Prostate gland (tissue), 2 donors: ENCODE measurements at regions not wholly inside any gene's neighbourhood (a gene's known extent, or its start where the extent isn't known, plus 50 kb on each side); places are given as distances from the start of the nearest gene placed in this dataset.

ENCODE experiments used
- DNase-seq: peaks from one replicate; pipeline ENCODE4 v3.0.0-alpha.2; 2019; ENCODE audit warnings: low spot score
- H3K27ac ChIP-seq, 2 donors: fragments of 200-600 bp; sonication (generic); 2 replicates each; pipeline ENCODE4 v1.5.1; 2017 to 2019
- H3K27me3 ChIP-seq: fragments of 200-600 bp; sonication (generic); replicated peaks from 2 replicates; pipeline ENCODE4 v1.5.1; 2019; ENCODE audit not compliant: insufficient read depth
- H3K36me3 ChIP-seq, 2 donors: fragments of 200-600 bp; sonication (generic); 1 replicate in 1 of 2; 2 replicates in 1 of 2; pipeline versions ENCODE4 v1.5.1 to v1.8.1; 2017 to 2019
- H3K4me1 ChIP-seq: fragments of 200-600 bp; sonication (generic); replicated peaks from 2 replicates; pipeline ENCODE4 v1.5.1; 2019
- H3K4me3 ChIP-seq, 2 donors: fragments of 200-600 bp; sonication (generic); 2 replicates each; pipeline ENCODE4 v1.5.1; 2017 to 2019
- H3K9me3 ChIP-seq: fragments of 200-600 bp; sonication (generic); 2 replicates; pipeline ENCODE4 v1.5.1; 2017
- POLR2A ChIP-seq: fragments of 450-650 bp; IDR thresholded peaks from one replicate; pipeline ENCODE4 v1.6.1; 2016; ENCODE audit warnings: antibody characterized with exemption, mild to moderate bottlenecking
- POLR2AphosphoS5 ChIP-seq: sonication (generic); formaldehyde crosslinking; IDR thresholded peaks from one replicate; pipeline ENCODE4 v1.6.1; 2017; ENCODE audit warnings: antibody characterized with exemption
- WGBS: methylation state at CpG from one replicate; pipeline ENCODE4 v1.1.5; 2018; 5-methylcytosine and 5-hydroxymethylcytosine counted together
- intact Hi-C: fragments of 100-400 bp; cut with DNase I; formaldehyde crosslinking; loops from one replicate; pipeline ENCODE4 v1.14.2; 2022
- TF ChIP-seq, protein P1 (sequence below), 4 experiments: fragments of 200-600 bp in 2 of 4; fragments of 450-650 bp in 2 of 4; sonication (generic) in 2 of 4; IDR thresholded peaks; 1 replicate in 3 of 4; 2 replicates in 1 of 4; pipeline ENCODE4 v1.5.1; 2016 to 2019; ENCODE audit warnings: antibody characterized with exemption in 4 of 4, mild to moderate bottlenecking in 2 of 4, moderate library complexity in 2 of 4

DNA sequence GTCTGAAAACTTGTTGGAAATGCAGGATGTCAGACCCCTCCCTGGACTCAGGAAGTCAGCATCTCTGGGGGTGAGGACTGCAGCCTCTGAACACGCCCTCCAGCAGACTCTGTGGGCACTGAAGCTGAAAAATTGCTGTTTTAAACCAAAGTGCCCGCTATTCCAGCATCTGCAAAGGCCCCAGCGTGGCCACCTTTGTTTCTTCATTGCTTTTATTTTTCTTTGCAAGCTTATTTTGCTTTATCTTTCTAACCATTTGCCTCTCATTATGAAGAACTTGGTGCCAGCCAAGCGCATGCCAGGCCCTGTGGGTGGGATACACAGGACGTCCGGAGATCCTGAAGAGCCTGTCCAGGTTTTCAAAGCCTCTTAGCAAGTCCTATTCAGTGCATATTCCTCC lies 203.9 kb upstream of the CST7 start:
- Histone ChIP-seq H3K4me1 (no peaks in the 10 kb centered on the region), H3K27me3 (no peaks in the 10 kb centered on the region), H3K36me3 (no peaks in the 10 kb centered on the region), H3K4me3 (no peak overlapping the region), H3K27ac (no peak overlapping the region), H3K9me3 (no peaks in the 10 kb centered on the region)
- TF ChIP-seq POLR2AphosphoS5 = no peak
- no peak for TF ChIP-seq POLR2A
- TF ChIP-seq, protein P1, sequence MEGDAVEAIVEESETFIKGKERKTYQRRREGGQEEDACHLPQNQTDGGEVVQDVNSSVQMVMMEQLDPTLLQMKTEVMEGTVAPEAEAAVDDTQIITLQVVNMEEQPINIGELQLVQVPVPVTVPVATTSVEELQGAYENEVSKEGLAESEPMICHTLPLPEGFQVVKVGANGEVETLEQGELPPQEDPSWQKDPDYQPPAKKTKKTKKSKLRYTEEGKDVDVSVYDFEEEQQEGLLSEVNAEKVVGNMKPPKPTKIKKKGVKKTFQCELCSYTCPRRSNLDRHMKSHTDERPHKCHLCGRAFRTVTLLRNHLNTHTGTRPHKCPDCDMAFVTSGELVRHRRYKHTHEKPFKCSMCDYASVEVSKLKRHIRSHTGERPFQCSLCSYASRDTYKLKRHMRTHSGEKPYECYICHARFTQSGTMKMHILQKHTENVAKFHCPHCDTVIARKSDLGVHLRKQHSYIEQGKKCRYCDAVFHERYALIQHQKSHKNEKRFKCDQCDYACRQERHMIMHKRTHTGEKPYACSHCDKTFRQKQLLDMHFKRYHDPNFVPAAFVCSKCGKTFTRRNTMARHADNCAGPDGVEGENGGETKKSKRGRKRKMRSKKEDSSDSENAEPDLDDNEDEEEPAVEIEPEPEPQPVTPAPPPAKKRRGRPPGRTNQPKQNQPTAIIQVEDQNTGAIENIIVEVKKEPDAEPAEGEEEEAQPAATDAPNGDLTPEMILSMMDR (IDR thresholded peaks at IDR 0.05) = no peak
- WGBS = 83% methylated on average over 6 of the region's 6 CpGs
- intact Hi-C loops = no loop called here
- no peak for DNase-seq

DNA sequence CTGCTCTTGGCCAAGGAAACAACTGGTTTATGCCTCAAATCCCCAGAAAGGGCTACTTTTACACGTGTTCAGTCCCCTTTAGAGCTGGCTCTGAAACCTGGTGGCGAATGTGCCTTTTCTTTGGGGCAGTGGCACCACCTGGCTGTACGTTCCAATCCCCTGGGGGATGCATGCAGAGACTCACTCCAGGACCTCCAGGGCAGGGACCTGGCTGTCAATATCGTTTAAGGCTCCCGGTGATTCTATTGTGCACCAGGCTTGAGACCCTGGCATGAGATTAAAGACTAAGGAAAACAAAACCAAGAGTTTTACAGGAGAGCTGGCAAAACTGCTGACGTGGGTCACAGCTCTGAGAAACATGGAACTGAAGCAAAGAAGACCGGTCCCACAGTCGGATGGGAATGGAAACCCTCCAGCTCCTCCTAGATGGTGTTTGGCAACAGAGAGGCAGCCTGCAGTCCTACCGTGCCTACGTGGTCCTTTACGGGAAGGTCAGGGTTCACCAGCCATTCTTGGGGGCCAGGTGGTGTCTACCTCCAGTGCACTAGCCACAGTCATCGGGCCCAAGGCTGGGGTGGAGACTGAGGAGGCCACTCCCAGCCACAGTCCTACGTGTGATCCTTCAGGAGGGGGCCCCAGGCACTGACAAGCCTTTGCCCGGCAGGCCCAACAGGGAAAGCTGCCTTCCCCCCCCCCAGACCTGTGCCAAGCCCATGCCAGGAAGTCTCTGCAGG lies 203.3 kb upstream of the CST7 start:
- Histone ChIP-seq H3K4me3 (no peak overlapping the region), H3K4me1 (no peaks in the 10 kb centered on the region), H3K27ac (no peak overlapping the region), H3K9me3 (no peaks in the 10 kb centered on the region), H3K36me3 (no peaks in the 10 kb centered on the region), H3K27me3 (no peaks in the 10 kb centered on the region)
- no peak for DNase-seq
- 50% methylated on average over 14 of the region's 14 CpGs for WGBS
- TF ChIP-seq POLR2A (no peak), POLR2AphosphoS5 (no peak)
- TF ChIP-seq, protein P1 (IDR thresholded peaks at IDR 0.05) = no peak
- intact Hi-C loops = no loop called here

DNA sequence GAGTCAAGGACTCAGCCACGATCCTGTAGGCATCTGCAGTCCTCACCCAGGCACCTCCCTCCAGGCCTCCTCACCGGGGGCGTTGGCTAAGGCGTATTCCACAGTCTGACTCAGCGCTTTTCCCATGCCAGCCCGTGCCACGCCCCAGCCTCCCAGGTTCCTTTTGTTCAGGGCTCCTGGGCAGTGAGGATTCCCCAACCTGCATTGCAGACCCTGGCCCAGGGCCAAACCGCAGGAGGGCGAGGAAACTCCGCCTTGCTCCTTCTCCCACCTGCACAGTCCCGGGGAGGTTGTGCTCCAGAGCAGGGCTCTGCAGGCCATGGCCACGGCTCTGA lies 202.8 kb upstream of the CST7 start:
- Histone ChIP-seq H3K36me3 (no peaks in the 10 kb centered on the region), H3K27ac (no peak overlapping the region), H3K4me3 (no peak overlapping the region), H3K4me1 (no peaks in the 10 kb centered on the region), H3K27me3 (no peaks in the 10 kb centered on the region), H3K9me3 (no peaks in the 10 kb centered on the region)
- intact Hi-C loops = no loop called here
- TF ChIP-seq, protein P1 (IDR thresholded peaks at IDR 0.05) = no peak
- TF ChIP-seq POLR2A = no peak
- no peak for TF ChIP-seq POLR2AphosphoS5
- peak; percentile 22 for DNase-seq
- 40% methylated on average over 12 of the region's 12 CpGs for WGBS

DNA sequence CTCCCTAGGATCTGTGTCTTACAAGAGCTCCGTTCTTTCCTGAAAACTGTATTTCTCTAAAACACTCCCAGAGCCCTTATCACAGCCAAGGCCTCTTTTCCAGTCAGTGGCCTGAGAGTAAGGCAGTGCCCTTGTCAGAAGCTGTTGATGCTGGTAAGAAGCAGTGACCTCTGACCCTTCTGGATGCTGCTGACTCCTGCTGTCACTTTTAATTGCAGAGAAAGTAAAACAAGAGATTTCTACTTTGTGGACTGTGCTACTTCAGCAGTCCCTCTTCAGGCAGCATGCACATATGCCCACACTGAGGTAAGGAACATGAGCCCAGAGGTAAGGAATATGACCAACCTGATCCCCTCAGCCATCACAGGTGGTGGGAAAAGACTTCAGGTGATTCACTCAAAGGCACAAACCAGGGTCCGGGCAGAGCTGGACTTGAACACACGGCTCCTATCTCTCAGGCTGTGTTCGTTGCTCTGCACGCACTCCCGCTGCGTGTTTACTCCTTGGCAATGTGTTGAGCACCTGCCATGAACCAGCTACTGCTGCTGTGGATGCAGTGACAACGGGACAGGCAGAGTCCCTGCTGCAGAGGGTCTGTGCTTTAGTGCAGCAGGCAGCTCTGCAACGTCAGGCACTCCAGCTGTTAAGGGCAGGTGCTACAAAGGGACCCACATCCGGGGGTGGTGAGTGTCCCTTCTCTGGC lies 201.9 kb upstream of the CST7 start:
- Histone ChIP-seq H3K36me3 (no peaks in the 10 kb centered on the region), H3K4me1 (no peaks in the 10 kb centered on the region), H3K27ac (no peak overlapping the region), H3K27me3 (no peaks in the 10 kb centered on the region), H3K9me3 (no peaks in the 10 kb centered on the region), H3K4me3 (no peak overlapping the region)
- intact Hi-C loops = no loop called here
- WGBS = 92% methylated on average over 9 of the region's 10 CpGs
- no peak for DNase-seq
- TF ChIP-seq POLR2A (no peak), POLR2AphosphoS5 (no peak)

DNA sequence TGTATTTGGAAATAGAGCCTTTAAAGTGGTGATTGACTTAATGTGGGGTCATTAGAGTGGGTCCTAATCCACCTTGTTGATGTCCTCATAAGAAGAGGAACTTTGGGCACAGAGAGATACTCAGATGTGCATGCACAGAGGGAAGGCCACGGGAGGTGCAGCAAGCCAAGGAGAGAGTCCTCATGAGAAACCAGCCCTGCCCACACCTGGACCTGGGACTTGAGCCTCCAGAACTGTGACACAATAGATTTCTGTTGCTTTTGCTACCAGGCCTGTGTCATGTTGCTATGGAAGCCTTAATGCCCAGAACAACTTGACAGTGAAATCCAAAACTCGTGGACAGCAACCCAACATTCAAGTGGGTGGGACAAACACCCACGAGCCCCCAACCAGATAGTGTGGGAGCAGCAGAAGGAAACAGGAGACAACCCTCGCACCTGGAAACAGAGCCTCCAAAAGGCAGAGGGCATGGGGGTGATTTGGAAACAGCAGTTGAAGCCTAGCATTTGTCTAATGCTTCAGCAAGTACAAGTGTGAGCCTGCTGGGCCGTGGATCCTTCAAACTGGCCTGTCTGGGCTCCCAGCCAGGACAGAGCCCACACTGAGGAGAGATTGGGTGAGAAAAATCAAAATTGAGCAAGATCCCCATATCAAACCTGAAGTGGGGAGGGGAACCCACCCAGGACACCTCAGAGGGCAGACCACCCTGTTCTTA lies 201.0 kb upstream of the CST7 start:
- no peak overlapping the region for H3K27ac ChIP-seq
- no peak for DNase-seq

More for the DNA sequence above, 201.0 kb upstream of the CST7 start:
- WGBS = 83% methylated on average over 5 of the region's 5 CpGs
- Histone ChIP-seq H3K4me1 (no peaks in the 10 kb centered on the region), H3K36me3 (no peaks in the 10 kb centered on the region), H3K4me3 (no peak overlapping the region), H3K9me3 (no peaks in the 10 kb centered on the region), H3K27me3 (no peaks in the 10 kb centered on the region)
- intact Hi-C loops = no loop called here
- TF ChIP-seq POLR2AphosphoS5 = no peak
- no peak for TF ChIP-seq POLR2A
- TF ChIP-seq, protein P1 (IDR thresholded peaks at IDR 0.05) = no peak
